ENCODE measurements at regions not wholly inside any gene's neighbourhood (a gene's known extent, or its start where the extent isn't known, plus 50 kb on each side); places are given as distances from the start of the nearest gene placed in this dataset.

DNA sequence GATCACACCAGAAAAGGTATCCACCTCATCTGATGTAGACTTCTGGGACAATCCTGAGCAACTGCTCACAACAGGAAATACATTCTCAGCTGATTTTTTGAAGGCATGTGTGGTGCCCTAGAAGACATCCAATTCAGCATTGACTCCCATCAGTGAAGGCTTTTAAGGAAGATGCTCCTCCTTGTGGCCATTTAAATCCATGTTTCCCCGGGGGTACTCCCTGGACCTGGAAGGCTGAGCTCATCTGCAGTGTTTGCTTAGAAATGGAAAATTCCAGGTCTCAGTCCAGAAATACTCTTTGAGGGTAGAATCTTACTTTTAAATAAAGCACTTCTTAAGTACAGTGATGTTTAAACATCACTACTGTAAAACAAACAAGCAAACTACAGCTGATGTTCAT lies 195.5 kb upstream of the PDE10A start:
- H3K27ac ChIP-seq, result no peak overlapping the region
- TF ChIP-seq, protein P1, sequence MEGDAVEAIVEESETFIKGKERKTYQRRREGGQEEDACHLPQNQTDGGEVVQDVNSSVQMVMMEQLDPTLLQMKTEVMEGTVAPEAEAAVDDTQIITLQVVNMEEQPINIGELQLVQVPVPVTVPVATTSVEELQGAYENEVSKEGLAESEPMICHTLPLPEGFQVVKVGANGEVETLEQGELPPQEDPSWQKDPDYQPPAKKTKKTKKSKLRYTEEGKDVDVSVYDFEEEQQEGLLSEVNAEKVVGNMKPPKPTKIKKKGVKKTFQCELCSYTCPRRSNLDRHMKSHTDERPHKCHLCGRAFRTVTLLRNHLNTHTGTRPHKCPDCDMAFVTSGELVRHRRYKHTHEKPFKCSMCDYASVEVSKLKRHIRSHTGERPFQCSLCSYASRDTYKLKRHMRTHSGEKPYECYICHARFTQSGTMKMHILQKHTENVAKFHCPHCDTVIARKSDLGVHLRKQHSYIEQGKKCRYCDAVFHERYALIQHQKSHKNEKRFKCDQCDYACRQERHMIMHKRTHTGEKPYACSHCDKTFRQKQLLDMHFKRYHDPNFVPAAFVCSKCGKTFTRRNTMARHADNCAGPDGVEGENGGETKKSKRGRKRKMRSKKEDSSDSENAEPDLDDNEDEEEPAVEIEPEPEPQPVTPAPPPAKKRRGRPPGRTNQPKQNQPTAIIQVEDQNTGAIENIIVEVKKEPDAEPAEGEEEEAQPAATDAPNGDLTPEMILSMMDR (IDR thresholded peaks at IDR 0.05), result no peak
- TF ChIP-seq ZFX (IDR thresholded peaks at IDR 0.05; ENCODE audit: borderline replicate concordance), result no peak

DNA sequence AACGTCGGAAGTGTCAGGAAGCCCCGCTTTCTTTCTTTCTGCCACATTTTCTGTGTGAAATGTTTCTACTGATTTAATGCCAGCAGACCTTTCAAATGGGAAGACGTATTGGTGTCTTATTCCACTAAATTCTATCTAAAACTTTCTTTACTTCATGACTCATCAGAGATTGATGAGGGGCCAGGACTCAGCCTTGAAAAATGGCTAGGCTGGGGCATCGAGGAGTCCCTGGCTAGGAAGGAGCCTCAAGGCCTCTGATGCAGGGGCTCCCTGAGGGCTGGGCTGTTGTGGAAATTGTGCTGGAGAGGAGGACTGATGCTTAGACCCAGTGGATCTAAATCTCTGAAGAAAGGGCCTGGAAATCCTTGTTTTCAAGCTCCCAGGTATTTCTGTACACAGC lies 192.8 kb upstream of the PDE10A start:
- H3K27ac ChIP-seq, result no peak overlapping the region
- TF ChIP-seq ZFX (IDR thresholded peaks at IDR 0.05; ENCODE audit: borderline replicate concordance), result no peak
- TF ChIP-seq, protein P1 (IDR thresholded peaks at IDR 0.05), result no peak

DNA sequence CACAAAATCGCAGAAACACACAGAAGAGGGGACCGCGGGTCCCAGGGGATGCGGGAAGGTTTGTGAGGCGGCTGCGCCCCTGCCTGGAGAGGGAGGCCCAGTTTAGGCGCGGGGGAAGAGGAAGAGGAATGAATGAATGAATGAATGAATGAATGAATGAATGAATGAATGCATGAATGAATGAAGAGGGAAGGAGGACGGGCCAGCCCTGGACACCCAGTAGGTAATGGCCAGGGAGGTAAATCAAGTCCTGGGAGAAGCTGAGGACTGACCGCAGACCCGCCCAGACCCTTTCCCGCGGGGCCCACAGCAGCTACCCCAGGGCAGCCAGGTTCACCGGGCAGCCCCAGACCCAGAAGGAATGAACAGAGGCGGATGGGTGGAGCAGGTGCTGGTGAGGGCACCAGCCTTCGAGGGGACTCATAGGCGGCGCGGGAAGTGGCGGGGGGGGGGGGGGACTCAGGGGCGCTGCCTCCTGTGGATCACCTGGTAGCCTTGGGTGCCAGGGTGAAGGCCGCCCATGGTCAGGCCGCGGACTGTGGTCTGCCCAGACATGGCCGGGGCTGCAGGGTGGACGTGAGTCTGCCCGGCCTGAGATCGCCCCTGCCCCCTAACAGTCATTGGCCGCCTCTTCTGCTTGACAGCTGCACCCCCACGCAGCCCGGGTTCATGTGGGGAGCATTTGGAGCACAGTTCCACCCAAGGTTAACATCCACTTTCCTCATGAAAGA lies 192.0 kb upstream of the PDE10A start:
- no peak for TF ChIP-seq ZFX (IDR thresholded peaks at IDR 0.05; ENCODE audit: borderline replicate concordance)
- TF ChIP-seq, protein P1 (IDR thresholded peaks at IDR 0.05), result no peak
- H3K27ac ChIP-seq, result no peak overlapping the region

DNA sequence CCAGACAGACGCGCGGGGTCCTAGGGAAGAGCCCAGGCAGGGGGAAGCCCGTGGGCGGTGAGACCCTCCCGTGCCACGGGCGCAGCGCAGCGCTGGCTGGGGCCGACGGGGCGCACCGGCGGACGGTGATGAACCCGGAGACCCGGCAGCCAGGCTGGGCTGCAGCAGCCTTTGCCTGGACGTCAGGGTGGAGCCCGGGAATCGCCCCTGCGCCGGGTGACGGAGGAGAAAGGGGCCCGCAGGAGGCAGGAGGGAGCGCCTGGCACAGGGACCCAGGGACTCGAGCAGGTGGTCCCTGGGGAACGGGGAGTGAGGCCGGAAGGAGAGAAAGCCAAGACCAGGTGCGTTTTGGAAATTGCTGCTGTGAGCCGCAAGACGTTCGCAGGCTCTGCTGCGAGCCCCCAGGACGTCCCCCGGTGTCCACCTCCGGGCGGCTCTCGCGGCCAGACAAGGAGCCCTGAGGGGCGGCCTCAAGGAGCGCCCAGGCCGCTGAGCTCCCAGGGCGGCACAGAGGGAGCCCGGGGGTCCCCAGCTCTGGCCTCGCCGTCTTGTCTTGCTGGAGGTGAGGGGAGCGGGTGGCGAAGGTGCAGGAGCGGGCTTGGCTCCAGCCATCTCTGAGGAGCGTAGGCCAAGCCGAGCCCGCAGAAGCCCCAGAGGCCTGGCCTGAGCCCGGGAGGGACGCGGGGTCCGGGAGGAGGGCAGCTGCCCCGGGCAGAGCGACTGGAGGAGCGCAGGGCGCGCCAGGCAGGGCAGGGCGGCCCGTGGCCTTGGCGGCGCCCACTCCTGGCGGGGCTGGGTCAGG lies 191.2 kb upstream of the PDE10A start:
- TF ChIP-seq, protein P1 (IDR thresholded peaks at IDR 0.05), result no peak
- no peak for TF ChIP-seq ZFX (IDR thresholded peaks at IDR 0.05; ENCODE audit: borderline replicate concordance)
- no peak overlapping the region for H3K27ac ChIP-seq

DNA sequence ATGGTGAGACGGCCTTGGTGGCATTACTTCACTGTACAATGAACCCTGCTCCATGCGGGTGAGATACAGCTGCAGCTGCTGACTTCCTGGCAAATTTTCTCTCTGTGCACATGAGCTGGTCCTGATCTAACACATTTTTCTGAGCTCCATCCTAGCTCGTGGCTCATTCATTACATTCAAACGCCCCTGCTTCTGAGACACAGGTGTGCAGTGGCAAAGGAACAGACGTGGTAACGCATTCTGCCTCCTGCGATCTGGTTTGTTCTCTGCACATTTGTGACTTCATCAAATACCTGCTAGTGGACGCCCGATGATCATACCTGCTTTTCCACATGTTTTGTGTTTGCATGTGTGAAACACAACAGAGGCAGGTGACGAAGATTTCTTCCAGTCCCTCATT lies 189.6 kb upstream of the PDE10A start:
- TF ChIP-seq, protein P1 (IDR thresholded peaks at IDR 0.05), result no peak
- no peak for TF ChIP-seq ZFX (IDR thresholded peaks at IDR 0.05; ENCODE audit: borderline replicate concordance)

DNA sequence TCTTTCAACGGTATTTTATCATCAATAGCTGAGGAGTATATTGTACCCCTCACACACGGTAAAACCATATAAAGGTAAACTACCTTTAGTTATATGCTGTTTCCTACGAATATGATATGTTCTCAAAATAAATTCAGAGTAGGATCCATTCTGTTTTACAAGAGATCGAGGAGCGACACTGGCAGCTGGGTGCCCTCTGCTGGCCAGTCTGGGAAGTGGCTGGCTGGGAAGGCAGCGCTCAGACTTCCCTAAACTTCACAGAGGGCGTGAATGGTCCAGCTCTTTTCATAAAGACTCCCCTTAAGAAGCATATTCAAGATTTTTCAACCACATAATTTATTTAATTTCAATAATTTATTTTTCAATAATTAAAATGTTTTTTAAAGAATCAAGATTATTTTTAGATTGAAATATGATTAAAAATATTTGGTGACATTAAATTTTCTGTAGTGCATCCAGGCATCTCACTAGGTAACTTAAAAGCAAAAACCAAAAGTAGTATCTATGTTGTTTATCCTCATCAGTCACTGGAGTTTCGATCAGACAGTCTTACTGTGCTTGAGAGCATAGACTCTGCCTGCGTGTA lies 187.5 kb upstream of the PDE10A start:
- no peak overlapping the region for H3K27ac ChIP-seq
- TF ChIP-seq ZFX (IDR thresholded peaks at IDR 0.05; ENCODE audit: borderline replicate concordance), result no peak
- TF ChIP-seq, protein P1 (IDR thresholded peaks at IDR 0.05), result peak; percentile 97

More for the DNA sequence above, 189.6 kb upstream of the PDE10A start:
- H3K27ac ChIP-seq, result no peak overlapping the region
